ENCODE measurements at regions not wholly inside any gene's neighbourhood (a gene's known extent, or its start where the extent isn't known, plus 50 kb on each side); places are given as distances from the start of the nearest gene placed in this dataset.

DNA sequence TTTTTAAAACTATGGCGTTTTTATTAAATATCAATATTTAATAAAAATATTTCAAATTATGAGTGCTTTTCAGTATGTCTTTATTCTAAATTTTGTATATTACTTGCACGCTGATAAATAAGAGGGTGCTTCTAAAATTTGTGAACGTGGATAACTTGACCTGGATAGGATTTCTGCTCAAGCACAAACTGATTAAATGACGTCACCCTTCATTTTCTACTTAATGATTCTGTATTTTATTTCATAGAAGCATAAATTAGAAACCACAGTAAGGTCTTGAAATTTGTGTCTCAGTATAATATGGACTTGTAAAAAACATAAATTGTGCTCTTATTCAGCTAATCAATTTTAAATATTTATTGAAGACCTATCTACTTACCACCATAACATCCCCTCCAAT is 903.7 kb downstream of the ROBO2 start:
- no peaks in the 10 kb centered on the region for H4K20me1 ChIP-seq (ENCODE audit: insufficient read depth)
- H3K4me2 ChIP-seq (ENCODE audit: unreplicated experiment): no peak overlapping the region
- no peak for DNase-seq
- in situ Hi-C loops (cut with MboI): no loop called here
- no peak for TF ChIP-seq EZH2phosphoT487 (IDR thresholded peaks at IDR 0.05; ENCODE audit: insufficient read depth, low read depth)
- no peak for TF ChIP-seq EZH2 (IDR thresholded peaks at IDR 0.05; ENCODE audit: insufficient read depth, poor library complexity, severe bottlenecking)
- 41 to 44% methylated on average over 4 of the region's 4 CpGs for WGBS, 2 experiments (ENCODE audit: low coverage in 1 of 2, low lambda C conversion rate in 2 of 2, missing lambda C conversion rate in 2 of 2)
- no peaks in the 10 kb centered on the region for H3K36me3 ChIP-seq (ENCODE audit: low read depth)
- no peaks in the 10 kb centered on the region for H3K79me2 ChIP-seq (ENCODE audit: insufficient read depth)
- no peak overlapping the region for H3K27ac ChIP-seq
- H3K9ac ChIP-seq: no peak overlapping the region
- no peaks in the 10 kb centered on the region for H3K9me2 ChIP-seq (ENCODE audit: insufficient read depth)
- H2AFZ ChIP-seq: no peak overlapping the region
- no peaks in the 10 kb centered on the region for H3K9me3 ChIP-seq (ENCODE audit: low read depth)
- no peaks in the 10 kb centered on the region for H3F3A ChIP-seq (ENCODE audit: insufficient read depth)
- no peak overlapping the region for H3K4me3 ChIP-seq
- no peaks in the 10 kb centered on the region for H3K27me3 ChIP-seq (replicated peaks; ENCODE audit: insufficient read depth)
- H3K4me1 ChIP-seq (ENCODE audit: insufficient read depth): no peaks in the 10 kb centered on the region

DNA sequence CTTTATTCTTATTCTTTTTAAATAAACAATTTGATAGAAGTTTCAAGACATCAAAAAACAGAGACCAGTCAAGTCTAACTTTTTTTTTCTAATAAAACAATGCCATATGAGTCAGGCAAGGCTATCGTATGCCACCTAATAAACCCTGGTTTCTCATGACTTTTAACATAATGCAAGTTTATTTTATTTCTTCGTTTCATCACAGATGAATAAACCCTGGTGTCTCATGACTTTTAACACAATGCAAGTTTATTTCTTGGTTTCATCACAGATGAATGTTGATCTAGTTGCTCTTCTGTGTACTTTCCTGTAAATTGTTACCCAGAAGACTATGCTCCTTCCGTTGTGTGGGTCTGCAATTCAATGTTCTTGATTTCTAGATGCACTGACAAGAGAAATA is 905.4 kb downstream of the ROBO2 start:
- no peak overlapping the region for H3K4me3 ChIP-seq
- H3K4me1 ChIP-seq (ENCODE audit: insufficient read depth): no peaks in the 10 kb centered on the region
- no peak overlapping the region for H3K27ac ChIP-seq
- H3K79me2 ChIP-seq (ENCODE audit: insufficient read depth): no peaks in the 10 kb centered on the region
- TF ChIP-seq EZH2phosphoT487 (IDR thresholded peaks at IDR 0.05; ENCODE audit: insufficient read depth, low read depth) (no peak), EZH2 (IDR thresholded peaks at IDR 0.05; ENCODE audit: insufficient read depth, poor library complexity, severe bottlenecking) (no peak)
- H3K9me3 ChIP-seq (ENCODE audit: low read depth): no peaks in the 10 kb centered on the region
- no peaks in the 10 kb centered on the region for H3K27me3 ChIP-seq (replicated peaks; ENCODE audit: insufficient read depth)
- no peaks in the 10 kb centered on the region for H3K36me3 ChIP-seq (ENCODE audit: low read depth)
- no peak for DNase-seq
- 21 to 23% methylated on average over 3 of the region's 3 CpGs for WGBS, 2 experiments (ENCODE audit: low coverage in 1 of 2, low lambda C conversion rate in 2 of 2, missing lambda C conversion rate in 2 of 2)
- H3K9me2 ChIP-seq (ENCODE audit: insufficient read depth): no peaks in the 10 kb centered on the region
- H2AFZ ChIP-seq: no peak overlapping the region
- no peak overlapping the region for H3K4me2 ChIP-seq (ENCODE audit: unreplicated experiment)
- no peak overlapping the region for H3K9ac ChIP-seq
- H3F3A ChIP-seq (ENCODE audit: insufficient read depth): no peaks in the 10 kb centered on the region
- H4K20me1 ChIP-seq (ENCODE audit: insufficient read depth): no peaks in the 10 kb centered on the region
- in situ Hi-C loops (cut with MboI): no loop called here

DNA sequence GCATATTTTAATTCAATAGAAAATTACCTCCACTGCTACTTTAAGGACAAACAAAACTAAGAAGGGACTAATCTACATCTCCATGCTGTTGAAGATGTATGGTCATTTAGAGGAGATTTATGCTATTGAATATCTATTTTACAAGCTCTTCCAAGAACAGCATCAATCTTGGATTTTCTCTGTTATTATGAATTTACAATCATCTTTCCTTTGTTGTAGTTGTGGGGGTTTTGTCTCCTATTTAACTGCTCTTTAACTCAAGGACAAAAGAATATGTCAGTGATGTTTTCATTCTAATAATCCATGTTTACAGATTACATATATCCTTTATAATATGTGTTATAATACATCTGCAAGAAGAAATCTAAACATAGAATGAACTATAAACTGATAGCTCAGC is 907.8 kb downstream of the ROBO2 start:
- no peaks in the 10 kb centered on the region for H3K36me3 ChIP-seq (ENCODE audit: low read depth)
- no peaks in the 10 kb centered on the region for H3K79me2 ChIP-seq (ENCODE audit: insufficient read depth)
- H3K4me2 ChIP-seq (ENCODE audit: unreplicated experiment): no peak overlapping the region
- no peaks in the 10 kb centered on the region for H3K4me1 ChIP-seq (ENCODE audit: insufficient read depth)
- no peak overlapping the region for H3K4me3 ChIP-seq
- no peaks in the 10 kb centered on the region for H3K9me2 ChIP-seq (ENCODE audit: insufficient read depth)
- no peaks in the 10 kb centered on the region for H3F3A ChIP-seq (ENCODE audit: insufficient read depth)
- in situ Hi-C loops (cut with MboI): no loop called here
- H2AFZ ChIP-seq: no peak overlapping the region
- no peaks in the 10 kb centered on the region for H3K27me3 ChIP-seq (replicated peaks; ENCODE audit: insufficient read depth)
- no peak overlapping the region for H3K27ac ChIP-seq
- H3K9me3 ChIP-seq (ENCODE audit: low read depth): no peaks in the 10 kb centered on the region
- no peak for DNase-seq
- no peak overlapping the region for H3K9ac ChIP-seq
- H4K20me1 ChIP-seq (ENCODE audit: insufficient read depth): no peaks in the 10 kb centered on the region
- TF ChIP-seq EZH2 (IDR thresholded peaks at IDR 0.05; ENCODE audit: insufficient read depth, poor library complexity, severe bottlenecking) (no peak), EZH2phosphoT487 (IDR thresholded peaks at IDR 0.05; ENCODE audit: insufficient read depth, low read depth) (no peak)

DNA sequence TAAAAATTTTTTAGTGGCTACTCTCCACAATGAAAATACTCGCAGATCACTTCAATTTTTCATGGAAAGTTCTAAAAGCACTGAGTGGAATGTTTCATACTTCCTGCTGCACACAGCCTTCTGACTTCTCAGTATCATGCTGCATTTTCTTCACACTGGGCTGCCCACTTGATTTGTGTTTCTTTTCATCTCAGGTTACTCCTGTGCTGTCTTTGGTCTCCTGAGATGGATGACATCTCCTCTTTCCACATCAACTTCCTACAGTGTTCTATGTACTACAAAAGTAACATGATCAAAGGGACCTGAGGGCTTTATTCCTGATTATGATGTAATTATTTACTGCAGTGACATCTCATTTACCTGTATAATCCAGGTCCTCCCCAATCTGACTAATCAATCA is 927.7 kb downstream of the ROBO2 start:
- H3K4me3 ChIP-seq: no peak overlapping the region
- H3K36me3 ChIP-seq (ENCODE audit: low read depth): no peaks in the 10 kb centered on the region
- H3K79me2 ChIP-seq (ENCODE audit: insufficient read depth): no peaks in the 10 kb centered on the region
- WGBS, 2 experiments (ENCODE audit: low coverage in 1 of 2, low lambda C conversion rate in 2 of 2, missing lambda C conversion rate in 2 of 2): 9 to 27% methylated on average over 1 of the region's 1 CpG
- H3K9me2 ChIP-seq (ENCODE audit: insufficient read depth): no peaks in the 10 kb centered on the region
- H4K20me1 ChIP-seq (ENCODE audit: insufficient read depth): no peaks in the 10 kb centered on the region
- no peak overlapping the region for H2AFZ ChIP-seq
- H3K27ac ChIP-seq: no peak overlapping the region
- H3K9ac ChIP-seq: no peak overlapping the region
- H3K4me2 ChIP-seq (ENCODE audit: unreplicated experiment): no peak overlapping the region
- no peaks in the 10 kb centered on the region for H3F3A ChIP-seq (ENCODE audit: insufficient read depth)
- H3K27me3 ChIP-seq (replicated peaks; ENCODE audit: insufficient read depth): no peaks in the 10 kb centered on the region
- in situ Hi-C loops (cut with MboI): no loop called here
- H3K4me1 ChIP-seq (ENCODE audit: insufficient read depth): no peaks in the 10 kb centered on the region
- TF ChIP-seq EZH2 (IDR thresholded peaks at IDR 0.05; ENCODE audit: insufficient read depth, poor library complexity, severe bottlenecking) (no peak), EZH2phosphoT487 (IDR thresholded peaks at IDR 0.05; ENCODE audit: insufficient read depth, low read depth) (no peak)
- no peak for DNase-seq
- no peaks in the 10 kb centered on the region for H3K9me3 ChIP-seq (ENCODE audit: low read depth)

DNA sequence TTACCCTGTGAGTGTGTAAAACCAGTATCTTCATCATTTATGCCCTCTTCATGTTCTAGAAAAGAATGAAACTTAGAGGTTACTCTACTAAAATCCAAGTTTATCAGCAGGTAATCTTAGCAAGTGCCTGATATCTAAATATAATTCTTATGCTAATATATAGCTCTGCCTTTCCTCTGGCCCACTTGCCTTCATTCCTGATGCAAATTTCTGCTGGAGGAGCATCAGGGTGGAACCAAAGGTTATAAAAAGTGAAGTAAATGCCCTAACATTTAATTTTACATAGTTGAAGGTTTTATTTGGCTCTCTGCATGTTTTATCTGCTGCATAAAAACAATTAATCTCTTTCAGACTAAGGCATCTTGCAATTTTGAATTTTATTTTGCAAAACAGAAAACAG is 936.2 kb downstream of the ROBO2 start:
- no peaks in the 10 kb centered on the region for H3F3A ChIP-seq (ENCODE audit: insufficient read depth)
- in situ Hi-C loops (cut with MboI): no loop called here
- no peaks in the 10 kb centered on the region for H3K4me1 ChIP-seq (ENCODE audit: insufficient read depth)
- no peaks in the 10 kb centered on the region for H3K9me2 ChIP-seq (ENCODE audit: insufficient read depth)
- no peaks in the 10 kb centered on the region for H4K20me1 ChIP-seq (ENCODE audit: insufficient read depth)
- no peaks in the 10 kb centered on the region for H3K27me3 ChIP-seq (replicated peaks; ENCODE audit: insufficient read depth)
- TF ChIP-seq EZH2 (IDR thresholded peaks at IDR 0.05; ENCODE audit: insufficient read depth, poor library complexity, severe bottlenecking): no peak
- TF ChIP-seq EZH2phosphoT487 (IDR thresholded peaks at IDR 0.05; ENCODE audit: insufficient read depth, low read depth): no peak
- H3K27ac ChIP-seq: no peak overlapping the region
- no peak for DNase-seq
- no peaks in the 10 kb centered on the region for H3K79me2 ChIP-seq (ENCODE audit: insufficient read depth)
- no peak overlapping the region for H3K9ac ChIP-seq
- no peak overlapping the region for H3K4me3 ChIP-seq
- no peak overlapping the region for H3K4me2 ChIP-seq (ENCODE audit: unreplicated experiment)
- no peak overlapping the region for H2AFZ ChIP-seq
- H3K36me3 ChIP-seq (ENCODE audit: low read depth): no peaks in the 10 kb centered on the region
- no peaks in the 10 kb centered on the region for H3K9me3 ChIP-seq (ENCODE audit: low read depth)

Measured in GM23248 (cell line).